GM19023 (cell line): ENCODE measurements at regions not wholly inside any gene's neighbourhood (a gene's known extent, or its start where the extent isn't known, plus 50 kb on each side); places are given as distances from the start of the nearest gene placed in this dataset.
A peak's percentile ranks its signal among the peaks of the same experiment; 100 is the strongest.
"Not testable (repeated sequence)": the region's sequence is repeated elsewhere in the genome, so short reads cannot be mapped to it uniquely, and the experiment has no call there.

Experiments used
- ATAC-seq: cut with Tn5 transposase; IDR thresholded peaks from one replicate; pipeline ENCODE4 v1.9.1; 2021; ENCODE audit warnings: mild to moderate bottlenecking, moderate library complexity; ENCODE audit not compliant: unreplicated experiment

- ATAC-seq: no peak
Measured at GRCh38 chr2:190005513-190005912, 57.0 kb downstream of the MSTN start.

GRCh38 chr2:189999661-190000060 is 62.9 kb downstream of the MSTN start:
- no peak for ATAC-seq

- not testable (repeated sequence) for ATAC-seq
Measured at GRCh38 chr2:189998665-189999064, 63.9 kb downstream of the MSTN start.

GRCh38 chr2:189997016-189997415 is 65.5 kb downstream of the MSTN start:
- ATAC-seq: no peak

- ATAC-seq: no peak
Measured at GRCh38 chr2:189995679-189996078, 66.8 kb downstream of the MSTN start.

GRCh38 chr2:189982780-189983394 is 79.6 kb downstream of the MSTN start:
- ATAC-seq: no peak

GRCh38 chr2:189982087-189982486 is 80.4 kb downstream of the MSTN start:
- no peak for ATAC-seq

GRCh38 chr2:189976488-189976887 is 86.0 kb downstream of the MSTN start:
- ATAC-seq: not testable (repeated sequence)

- ATAC-seq: no peak
Measured at GRCh38 chr2:189960346-189960745, 102.2 kb downstream of the MSTN start.

- no peak for ATAC-seq
Measured at GRCh38 chr2:189959450-189959849, 103.1 kb downstream of the MSTN start.

GRCh38 chr2:189954989-189955388 is 107.5 kb downstream of the MSTN start:
- ATAC-seq: peak; percentile 58

GRCh38 chr2:189952536-189953109 is 109.9 kb downstream of the MSTN start:
- ATAC-seq: peak; percentile 81

- no peak for ATAC-seq
Measured at GRCh38 chr2:189951791-189952535, 110.6 kb downstream of the MSTN start.

GRCh38 chr2:189943009-189943408 is 119.5 kb downstream of the MSTN start:
- no peak for ATAC-seq

- no peak for ATAC-seq
Measured at GRCh38 chr2:189940913-189941312, 121.6 kb downstream of the MSTN start.

GRCh38 chr2:189937691-189938090 is 124.8 kb downstream of the MSTN start:
- ATAC-seq: no peak

- no peak for ATAC-seq
Measured at GRCh38 chr2:189933911-189934399, 128.6 kb downstream of the MSTN start.

- ATAC-seq: peak; percentile 82
Measured at GRCh38 chr2:189933041-189933440, 129.5 kb downstream of the MSTN start.

GRCh38 chr2:189927823-189928222 is 134.7 kb downstream of the MSTN start:
- ATAC-seq: no peak
